ENCODE measurements at regions not wholly inside any gene's neighbourhood (a gene's known extent, or its start where the extent isn't known, plus 50 kb on each side); places are given as distances from the start of the nearest gene placed in this dataset.

- in situ Hi-C loops (cut with MboI) = no loop called here
- BruUV-seq (replicated peaks) = no TSS peak
Observed at GRCh38 chr4:131381055-131381454, 1768.0 kb upstream of the PCDH10 start.

More at GRCh38 chr4:131381055-131381454, 1768.0 kb upstream of the PCDH10 start:
- Histone ChIP-seq H3K9ac (ENCODE audit: insufficient read depth in 1 of 2, low read depth in 2 of 2, low read length in 2 of 2) (no peak overlapping the region), H3K79me2 (ENCODE audit: control insufficient read depth, insufficient read depth, low read length) (no peaks in the 10 kb centered on the region), H4K20me1 (replicated peaks; ENCODE audit: control insufficient read depth, insufficient read depth, low read length) (no peaks in the 10 kb centered on the region), H2AFZ (ENCODE audit: low read depth, low read length) (no peak overlapping the region), H3K4me2 (ENCODE audit: insufficient read depth, low read length) (no peak overlapping the region), H3K9me3 (replicated peaks; ENCODE audit: control insufficient read depth, insufficient read depth, low read depth, low read length) (no peaks in the 10 kb centered on the region), H3K27ac (ENCODE audit: extremely low read depth, low read depth, low read length) (no peak overlapping the region), H3K36me3 (ENCODE audit: control insufficient read depth, insufficient read depth, low read length) (no peaks in the 10 kb centered on the region), H3K27me3 (ENCODE audit: control insufficient read depth in 2 of 2, insufficient read depth in 2 of 2, low read length in 2 of 2) (no peaks in the 10 kb centered on the region), H3K4me1 (replicated peaks in 1 of 2; ENCODE audit: control insufficient read depth in 2 of 2, insufficient read depth in 2 of 2, low read length in 2 of 2) (no peaks in the 10 kb centered on the region), H3K9me1 (ENCODE audit: control insufficient read depth, insufficient read depth, low read length) (no peaks in the 10 kb centered on the region), H3K4me3 (no peak overlapping the region)
- intact Hi-C loops (cut with micrococcal nuclease) = no loop called here
- FAIRE-seq (no peak), ATAC-seq (no peak), DNase-seq (ENCODE audit: extremely low read depth in 1 of 4, low spot score in 3 of 4) (no peak)
- ChIA-PET CTCF (ENCODE audit: low intra/inter-chr PET ratio) (no interaction called here), POLR2A (no interaction called here)
- WGBS (ENCODE audit: insufficient coverage, low coverage, missing lambda C conversion rate) = 6% methylated on average over 2 of the region's 2 CpGs
- TF ChIP-seq ZBTB34 (CRISPR knock-in tag; IDR thresholded peaks at IDR 0.05) = no peak
- TF ChIP-seq ZNF316 (IDR thresholded peaks at IDR 0.05) = peak; percentile 73
- peak; percentile 45; the same call in 1 of the 2 replicates for TF ChIP-seq MAFK (IDR thresholded peaks at IDR 0.05; ENCODE audit: low read length)
- TF ChIP-seq FOXP1 (CRISPR knock-in tag; IDR thresholded peaks at IDR 0.05) = no peak
- TF ChIP-seq MAFG (tag; conservative IDR thresholded peaks at IDR 0.05) = peak; percentile 40; the same call in 1 of the 2 replicates
- peak; percentile 30; the same call in 1 of the 2 replicates for TF ChIP-seq MAFF (IDR thresholded peaks at IDR 0.05; ENCODE audit: low read length)
- peak; percentile 46; the same call in 1 of the 2 replicates for TF ChIP-seq C11orf30 (IDR thresholded peaks at IDR 0.05; ENCODE audit: low read depth)
- TF ChIP-seq SLC30A9 (CRISPR knock-in tag; IDR thresholded peaks at IDR 0.05) = no peak
- peak; percentile 85 for TF ChIP-seq DACH1 (IDR thresholded peaks at IDR 0.05; ENCODE audit: partially characterized antibody)
